ENCODE measurements at regions not wholly inside any gene's neighbourhood (a gene's known extent, or its start where the extent isn't known, plus 50 kb on each side); places are given as distances from the start of the nearest gene placed in this dataset.

DNA sequence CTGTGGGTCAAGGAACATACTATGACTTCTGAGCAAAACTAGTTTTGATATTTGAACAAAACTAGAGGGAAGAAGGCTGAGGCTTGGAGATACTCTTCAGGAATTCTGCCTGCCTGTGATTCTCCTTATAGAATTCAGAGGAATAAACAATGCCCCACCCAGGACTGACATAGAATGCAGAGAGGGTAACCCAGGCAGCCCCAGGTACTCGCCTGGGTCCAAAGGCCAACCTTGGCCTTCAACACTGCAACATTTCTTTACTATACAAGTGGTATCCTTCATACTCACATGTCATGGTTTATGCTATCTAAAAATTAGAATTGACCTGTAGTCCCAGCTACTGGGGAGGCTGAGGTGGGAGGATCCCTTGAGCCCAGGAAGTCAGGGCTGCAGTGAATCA is 217.0 kb upstream of the FOXN3 start:
- no peaks in the 10 kb centered on the region for H3K27me3 ChIP-seq
- no peak overlapping the region for H3K4me3 ChIP-seq
- no peaks in the 10 kb centered on the region for H3K36me3 ChIP-seq
- no peaks in the 10 kb centered on the region for H4K20me1 ChIP-seq
- peaks cover 0 to 16% (median 2%) of the 10 kb centered on the region in 11 experiments; a peak in 10 of 22 replicates for H3K9me3 ChIP-seq (replicated peaks in 1 of 11)
- no peak overlapping the region for H3K27ac ChIP-seq
- no peak overlapping the region for H3K4me2 ChIP-seq
- no peak overlapping the region for H3K9ac ChIP-seq
- H3K4me1 ChIP-seq = peaks cover 0 to 11% (median 9%) of the 10 kb centered on the region in 10 experiments; a peak in 13 of 20 replicates
- no peak for TF ChIP-seq Cebpa-rat (IDR thresholded peaks at IDR 0.05)

DNA sequence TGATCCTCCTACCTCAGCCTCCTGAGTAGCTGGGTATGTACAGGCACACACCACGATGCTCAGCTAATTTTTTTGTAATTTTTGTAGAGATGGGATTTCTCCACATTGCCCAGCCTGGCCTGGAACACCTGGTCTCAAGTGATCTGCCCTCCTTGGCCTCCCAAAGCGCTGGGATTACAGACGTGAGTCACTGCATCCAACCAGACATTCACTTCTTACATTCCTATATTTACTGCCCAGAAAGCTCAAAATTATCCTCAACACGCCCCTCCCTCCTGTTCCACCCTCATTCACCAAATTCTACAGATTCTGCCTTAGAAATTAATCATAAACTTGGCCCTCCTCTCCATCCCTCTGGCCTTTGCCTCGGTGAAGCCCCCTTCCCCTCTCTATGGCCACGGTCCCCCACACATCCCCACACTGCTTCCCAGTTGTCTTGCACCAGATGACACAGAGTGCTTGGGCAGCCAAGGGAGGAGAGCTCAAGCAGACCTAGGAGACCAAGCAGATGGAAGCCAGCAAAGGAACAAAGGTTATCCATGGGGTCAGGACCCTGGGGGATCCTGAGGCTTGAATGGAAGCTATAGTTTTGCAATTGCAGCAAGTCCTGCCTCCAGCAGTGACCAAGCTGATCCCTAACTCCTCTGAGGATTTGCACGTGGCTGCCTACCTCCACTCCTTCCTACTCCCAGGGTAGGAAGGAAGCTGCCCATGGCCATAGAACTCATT is 213.2 kb upstream of the FOXN3 start:
- Histone ChIP-seq H3K4me2 (peak overlapping the region in 8 of 11 experiments; percentile 19 to 60 (median 36); a peak in 12 of 22 replicates), H3K27ac (no peak overlapping the region)

DNA sequence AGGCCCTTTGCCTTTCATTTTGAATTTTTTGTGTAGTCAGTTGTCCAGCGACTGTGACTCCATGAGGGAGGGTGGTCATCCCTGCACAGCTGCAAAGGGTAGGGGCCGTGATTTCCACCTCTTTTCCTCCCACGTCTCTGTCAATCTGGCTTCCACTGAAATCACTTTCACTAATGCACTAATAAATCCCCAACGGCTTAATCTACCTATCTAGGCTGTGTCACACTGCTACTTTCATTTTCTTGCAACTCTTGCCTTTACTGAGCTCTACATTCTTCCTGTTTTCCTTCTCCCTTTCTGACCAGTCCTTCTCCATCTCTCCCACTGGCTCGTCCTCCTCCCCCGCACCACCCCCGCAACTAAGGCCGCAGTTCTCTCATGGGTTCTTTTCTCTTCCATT is 212.3 kb upstream of the FOXN3 start:
- Histone ChIP-seq H3K9ac (no peak overlapping the region), H3K27me3 (no peaks in the 10 kb centered on the region), H3K36me3 (no peaks in the 10 kb centered on the region), H3K4me3 (no peak overlapping the region), H4K20me1 (no peaks in the 10 kb centered on the region), H3K4me2 (peak overlapping the region in 1 of 11 experiments; percentile 12; a peak in 1 of 22 replicates), H3K27ac (no peak overlapping the region), H3K4me1 (peaks cover 0 to 32% (median 25%) of the 10 kb centered on the region in 10 experiments; a peak in 15 of 20 replicates), H3K9me3 (replicated peaks in 1 of 11) (peaks cover 18 to 37% (median 26%) of the 10 kb centered on the region in 11 experiments)
- no peak for TF ChIP-seq Cebpa-rat (IDR thresholded peaks at IDR 0.05)

More for the DNA sequence above, 213.2 kb upstream of the FOXN3 start:
- Histone ChIP-seq H3K9ac (no peak overlapping the region), H3K27me3 (no peaks in the 10 kb centered on the region), H3K4me1 (peaks cover 0 to 32% (median 25%) of the 10 kb centered on the region in 10 experiments; a peak in 15 of 20 replicates), H3K9me3 (replicated peaks in 1 of 11) (peaks cover 18 to 30% (median 21%) of the 10 kb centered on the region in 11 experiments), H3K4me3 (no peak overlapping the region), H3K36me3 (no peaks in the 10 kb centered on the region), H4K20me1 (no peaks in the 10 kb centered on the region)
- TF ChIP-seq Cebpa-rat (IDR thresholded peaks at IDR 0.05) = no peak

DNA sequence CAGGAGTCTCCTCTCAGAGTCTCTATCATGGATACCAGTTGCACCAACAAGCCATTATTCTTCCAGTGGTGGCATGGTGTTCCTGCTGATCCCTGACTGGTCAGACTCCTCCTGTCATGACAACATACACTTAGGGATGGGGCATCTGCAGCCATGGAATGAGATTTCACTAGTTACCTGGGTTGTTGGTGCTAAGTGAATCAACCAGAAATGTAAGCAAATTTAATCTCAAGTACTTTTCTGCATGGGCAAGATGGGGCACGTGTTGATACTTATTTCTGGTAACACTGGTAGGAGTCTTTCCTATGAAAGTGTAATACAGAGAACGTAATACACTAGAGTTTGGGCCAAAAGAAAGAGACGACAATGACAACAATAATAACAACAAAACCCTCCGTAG is 211.5 kb upstream of the FOXN3 start:
- Histone ChIP-seq H3K27me3 (no peaks in the 10 kb centered on the region), H3K4me3 (no peak overlapping the region), H3K4me1 (peaks cover 0 to 32% (median 25%) of the 10 kb centered on the region in 10 experiments; a peak in 15 of 20 replicates), H3K27ac (no peak overlapping the region), H3K4me2 (peak overlapping the region in 8 of 11 experiments; percentile 55 to 70 (median 60); a peak in 12 of 22 replicates), H3K36me3 (no peaks in the 10 kb centered on the region), H3K9me3 (replicated peaks in 1 of 11) (peaks cover 18 to 41% (median 23%) of the 10 kb centered on the region in 11 experiments), H3K9ac (no peak overlapping the region), H4K20me1 (no peaks in the 10 kb centered on the region)
- no peak for TF ChIP-seq Cebpa-rat (IDR thresholded peaks at IDR 0.05)

DNA sequence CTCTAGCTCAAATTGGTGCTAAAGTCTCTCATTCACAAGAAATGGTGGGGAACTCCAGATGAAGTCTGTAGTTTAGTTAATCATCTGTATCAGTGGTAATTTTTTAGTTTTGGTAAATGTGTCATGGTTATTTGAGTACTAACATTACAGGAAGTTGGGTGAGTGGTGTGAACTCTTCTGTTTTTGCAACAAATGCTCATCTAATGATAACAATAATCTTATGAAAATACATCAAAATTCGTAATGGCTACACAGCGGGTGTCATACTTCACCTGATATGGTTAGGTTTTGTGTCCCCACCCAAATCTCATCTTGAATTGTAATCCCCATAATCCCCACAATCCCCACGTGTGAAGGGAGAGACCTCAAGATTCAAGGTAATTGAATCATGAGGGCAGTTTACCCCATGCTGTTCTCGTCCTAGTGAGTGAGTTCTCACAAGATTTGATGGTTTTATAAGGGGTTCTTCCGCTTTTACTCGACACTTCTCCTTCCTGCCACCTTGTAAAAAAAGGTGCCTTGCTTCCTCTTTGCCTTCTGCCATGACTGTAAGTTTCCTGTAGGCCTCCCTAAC is 209.3 kb upstream of the FOXN3 start:
- peak overlapping the region in 5 of 11 experiments; percentile 8 to 61 (median 15); a peak in 1 of 22 replicates for H3K4me2 ChIP-seq
- no peak for TF ChIP-seq Cebpa-rat (IDR thresholded peaks at IDR 0.05)

DNA sequence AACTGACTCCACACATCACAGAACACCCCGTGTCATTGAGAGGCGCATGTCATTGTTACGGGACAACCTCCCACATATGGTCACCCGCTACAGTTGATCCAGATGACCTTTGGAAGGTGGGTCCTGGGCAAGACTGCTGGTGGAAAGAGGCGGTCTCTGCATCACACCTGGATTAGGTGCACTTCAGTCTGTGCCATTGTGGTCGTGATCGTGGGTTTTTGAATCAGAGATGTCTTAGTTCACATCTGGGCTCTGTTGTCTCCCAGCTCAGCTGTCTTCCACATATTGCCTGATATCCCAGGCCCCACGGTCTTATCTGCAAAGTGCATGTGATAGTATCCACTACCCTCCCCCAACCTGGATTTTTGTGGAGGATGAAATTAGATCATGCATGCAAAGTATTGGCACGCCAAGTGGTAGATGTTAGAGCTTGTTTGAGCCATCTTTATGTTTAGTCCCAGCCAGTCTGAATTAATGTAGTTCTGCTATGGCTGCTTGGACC is 208.7 kb upstream of the FOXN3 start:
- H3K9me3 ChIP-seq (replicated peaks in 1 of 11) = peaks cover 18 to 41% (median 23%) of the 10 kb centered on the region in 11 experiments
- TF ChIP-seq Cebpa-rat (IDR thresholded peaks at IDR 0.05) = no peak
- H3K27me3 ChIP-seq = peaks cover 0 to 1% (median 0%) of the 10 kb centered on the region in 11 experiments; a peak in 2 of 22 replicates
- no peak overlapping the region for H3K4me3 ChIP-seq
- peaks cover 0 to 39% (median 32%) of the 10 kb centered on the region in 10 experiments; a peak in 17 of 20 replicates for H3K4me1 ChIP-seq
- no peaks in the 10 kb centered on the region for H4K20me1 ChIP-seq
- no peaks in the 10 kb centered on the region for H3K36me3 ChIP-seq
- H3K9ac ChIP-seq = no peak overlapping the region
- no peak overlapping the region for H3K27ac ChIP-seq
- H3K4me2 ChIP-seq = no peak overlapping the region

More for the DNA sequence above, 209.3 kb upstream of the FOXN3 start:
- peaks cover 18 to 41% (median 23%) of the 10 kb centered on the region in 11 experiments for H3K9me3 ChIP-seq (replicated peaks in 1 of 11)
- H4K20me1 ChIP-seq = no peaks in the 10 kb centered on the region
- H3K27ac ChIP-seq = no peak overlapping the region
- no peak overlapping the region for H3K4me3 ChIP-seq
- no peak overlapping the region for H3K9ac ChIP-seq
- H3K27me3 ChIP-seq = no peaks in the 10 kb centered on the region
- no peaks in the 10 kb centered on the region for H3K36me3 ChIP-seq
- peaks cover 0 to 36% (median 28%) of the 10 kb centered on the region in 10 experiments; a peak in 16 of 20 replicates for H3K4me1 ChIP-seq

DNA sequence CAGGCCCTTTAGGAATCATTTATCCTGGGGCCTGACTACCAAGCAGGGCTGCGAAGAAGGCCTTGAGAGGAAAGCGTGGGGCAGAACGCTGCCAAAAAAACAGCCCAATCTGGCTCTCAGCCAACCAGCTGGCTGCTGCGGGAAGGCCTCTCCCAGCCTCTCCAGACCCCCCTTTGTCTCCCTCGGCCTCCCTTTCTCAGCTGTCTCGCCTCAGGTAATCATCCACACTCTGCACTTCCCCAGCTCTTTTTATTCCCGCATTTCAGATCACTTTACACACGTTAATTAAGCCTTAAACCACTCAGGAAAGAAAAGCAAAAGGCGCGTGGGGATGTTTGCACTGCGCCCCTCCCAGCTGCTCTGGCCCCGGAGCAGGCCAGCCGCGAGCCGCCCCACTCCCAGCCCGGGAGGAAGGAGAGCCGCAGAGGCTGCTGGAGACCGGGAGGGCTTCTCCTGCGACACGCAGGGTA is 208.2 kb upstream of the FOXN3 start:
- H4K20me1 ChIP-seq = no peaks in the 10 kb centered on the region
- peaks cover 18 to 41% (median 23%) of the 10 kb centered on the region in 11 experiments for H3K9me3 ChIP-seq (replicated peaks in 1 of 11)
- H3K36me3 ChIP-seq = no peaks in the 10 kb centered on the region
- no peak overlapping the region for H3K4me2 ChIP-seq
- peaks cover 0 to 39% (median 32%) of the 10 kb centered on the region in 10 experiments; a peak in 17 of 20 replicates for H3K4me1 ChIP-seq
- TF ChIP-seq Cebpa-rat (IDR thresholded peaks at IDR 0.05) = no peak
- H3K4me3 ChIP-seq = no peak overlapping the region
- no peak overlapping the region for H3K27ac ChIP-seq
- no peak overlapping the region for H3K9ac ChIP-seq
- peaks cover 0 to 6% (median 0%) of the 10 kb centered on the region in 11 experiments; a peak in 6 of 22 replicates for H3K27me3 ChIP-seq

DNA sequence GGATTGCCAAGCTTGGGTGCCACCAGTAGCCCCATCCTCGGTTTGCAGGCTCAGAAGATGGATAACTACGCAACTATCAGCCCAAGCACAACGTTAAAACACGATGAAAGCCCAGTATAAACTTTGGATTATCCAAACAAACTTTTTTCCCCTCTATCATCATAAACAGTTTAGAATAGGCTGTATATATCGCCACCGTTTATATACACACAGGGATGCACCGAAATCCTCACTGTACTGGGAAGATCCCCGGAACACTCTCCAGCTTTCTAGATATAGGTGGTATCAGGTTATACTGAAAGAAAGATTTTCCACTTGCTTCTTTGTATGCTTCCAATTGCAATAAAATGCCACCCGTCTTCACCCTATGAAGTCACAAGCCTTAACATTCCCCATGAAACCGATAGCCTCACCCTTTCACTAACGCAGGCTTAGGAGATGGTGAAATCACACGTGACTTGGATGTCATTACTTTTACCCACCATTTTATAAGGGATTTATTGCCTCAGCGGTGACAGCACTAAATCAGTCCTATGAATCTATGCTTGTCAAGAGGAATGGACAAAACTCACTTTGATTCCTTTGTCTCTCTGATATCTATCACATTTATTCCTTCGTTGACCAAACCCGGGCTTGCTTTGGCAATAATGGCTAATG is 207.6 kb upstream of the FOXN3 start:
- H4K20me1 ChIP-seq = no peaks in the 10 kb centered on the region
- H3K27me3 ChIP-seq = peaks cover 0 to 12% (median 4%) of the 10 kb centered on the region in 11 experiments; a peak in 8 of 22 replicates
- H3K9me3 ChIP-seq (replicated peaks in 1 of 11) = peaks cover 18 to 41% (median 23%) of the 10 kb centered on the region in 11 experiments
- H3K9ac ChIP-seq = no peak overlapping the region
- no peak for TF ChIP-seq Cebpa-rat (IDR thresholded peaks at IDR 0.05)
- no peak overlapping the region for H3K4me2 ChIP-seq
- H3K27ac ChIP-seq = no peak overlapping the region
- H3K4me3 ChIP-seq = no peak overlapping the region
- H3K4me1 ChIP-seq = peaks cover under 1 to 42% (median 36%) of the 10 kb centered on the region in 10 experiments; a peak in 18 of 20 replicates
- no peaks in the 10 kb centered on the region for H3K36me3 ChIP-seq
